HG02852 (cell line): ENCODE measurements at regions not wholly inside any gene's neighbourhood (a gene's known extent, or its start where the extent isn't known, plus 50 kb on each side); places are given as distances from the start of the nearest gene placed in this dataset.
"Not testable (repeated sequence)": the region's sequence is repeated elsewhere in the genome, so short reads cannot be mapped to it uniquely, and the experiment has no call there.

Experiments used
- ATAC-seq: cut with Tn5 transposase; IDR thresholded peaks from one replicate; pipeline ENCODE4 v1.9.1; 2021; ENCODE audit warnings: mild to moderate bottlenecking, moderate library complexity; ENCODE audit not compliant: unreplicated experiment

DNA sequence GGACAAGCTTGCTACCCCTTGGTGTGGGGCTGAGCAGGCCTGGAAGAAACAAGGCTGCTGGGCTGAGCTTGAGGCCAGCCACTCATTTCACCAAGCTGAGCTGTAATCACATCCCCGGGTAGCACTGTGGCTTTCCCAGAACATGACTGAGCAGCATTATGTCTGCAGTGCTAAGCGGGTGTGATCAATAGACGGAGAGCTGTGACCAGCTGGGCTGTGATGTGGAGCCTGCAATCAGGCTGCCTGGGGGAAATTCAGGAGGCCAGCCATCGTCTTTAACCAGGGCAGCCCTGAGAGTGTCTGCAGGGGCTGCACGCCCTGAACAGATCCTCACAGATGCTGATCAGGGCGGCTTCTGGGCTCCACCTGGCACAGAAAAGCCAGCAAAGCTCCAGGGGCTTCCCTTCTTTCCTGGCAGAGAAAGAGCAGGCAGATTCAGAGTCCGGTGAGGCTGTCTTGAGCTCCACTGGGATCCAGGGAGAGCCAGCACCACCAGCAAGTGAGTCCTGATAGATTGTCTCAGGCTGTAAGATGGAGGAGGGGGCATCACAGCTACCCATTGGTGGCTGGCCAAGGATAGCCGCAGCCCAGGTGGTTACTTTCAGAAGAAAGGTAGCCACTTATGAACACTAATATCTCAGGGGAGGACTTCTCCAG, 165.9 kb downstream of the NRN1 start:
- ATAC-seq, result no peak

DNA sequence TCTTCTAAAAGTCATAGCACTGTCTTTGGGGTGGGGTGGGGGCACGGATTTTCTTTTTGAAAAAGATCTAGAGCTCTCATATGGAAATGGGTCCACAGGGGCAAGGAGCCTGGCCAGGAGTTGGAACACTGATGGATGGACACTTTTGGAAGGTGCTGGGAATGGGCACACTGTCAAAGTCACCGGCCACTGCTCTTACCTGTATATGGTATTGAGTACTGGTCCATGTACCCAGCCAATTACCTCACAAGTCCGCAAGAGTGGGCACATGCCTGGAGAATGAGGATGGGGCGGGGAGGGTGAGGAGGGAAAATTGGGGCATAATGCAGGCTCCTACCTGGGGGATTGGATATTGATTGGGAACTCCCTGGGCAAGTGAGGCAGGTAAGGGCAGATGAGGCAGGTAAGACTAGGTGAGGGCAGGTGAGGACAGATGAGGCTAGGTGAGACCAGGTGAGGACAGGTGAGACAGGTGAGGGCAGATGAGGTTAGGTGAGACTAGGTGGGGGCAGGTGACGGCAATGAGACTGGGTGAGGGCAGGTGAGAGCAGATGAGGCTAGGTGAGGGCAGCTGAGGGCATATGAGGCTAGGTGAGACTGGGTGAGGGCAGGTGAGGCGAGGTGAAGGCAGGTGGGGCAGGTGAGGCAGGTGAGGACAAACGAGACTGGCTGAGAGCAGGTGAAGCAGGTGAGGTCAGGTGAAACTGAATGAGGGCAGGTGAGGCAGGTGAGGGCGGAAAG, 167.9 kb downstream of the NRN1 start:
- ATAC-seq, result no peak

DNA sequence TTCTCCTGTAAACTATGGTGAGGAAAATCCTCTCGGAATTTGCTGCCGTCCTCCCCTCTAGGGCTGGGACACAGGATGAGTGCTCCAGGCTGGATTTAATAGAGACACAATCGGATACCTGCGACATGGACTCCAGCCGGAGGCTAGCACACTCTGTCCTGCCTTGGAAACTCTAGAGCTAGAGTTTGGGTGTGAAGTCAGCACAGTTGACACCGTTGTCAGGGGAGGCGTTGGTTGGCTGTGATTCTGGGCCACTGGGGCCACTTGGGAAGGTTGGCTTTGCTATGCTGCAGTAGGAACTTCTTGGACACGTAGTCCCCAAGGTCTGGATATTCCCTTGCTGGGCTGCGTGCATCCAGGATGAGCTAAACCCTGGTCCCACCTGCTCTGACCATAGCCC, 169.4 kb downstream of the NRN1 start:
- ATAC-seq, result no peak

- ATAC-seq, result not testable (repeated sequence)
These were observed 170.1 kb downstream of the NRN1 start for GRCh38 chr6:5836597-5836996.

DNA sequence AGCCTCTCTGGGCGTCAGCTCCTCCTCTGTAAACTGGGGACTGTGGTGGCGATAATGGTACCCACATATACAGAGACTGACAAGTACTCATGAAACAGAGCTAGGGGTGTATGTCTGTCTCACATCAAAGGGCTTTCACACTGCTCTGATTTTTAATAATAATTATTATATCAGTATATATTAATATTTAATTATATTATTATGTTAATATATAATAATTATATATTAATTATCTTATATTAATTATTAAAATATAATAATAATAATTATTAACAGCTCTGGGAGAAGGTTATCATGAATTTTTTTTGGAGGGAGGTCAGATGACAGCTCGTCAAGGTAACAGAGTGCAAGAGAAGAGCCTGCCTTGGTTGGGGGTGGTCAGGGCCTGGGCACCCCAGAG, 173.6 kb downstream of the NRN1 start:
- no peak for ATAC-seq

DNA sequence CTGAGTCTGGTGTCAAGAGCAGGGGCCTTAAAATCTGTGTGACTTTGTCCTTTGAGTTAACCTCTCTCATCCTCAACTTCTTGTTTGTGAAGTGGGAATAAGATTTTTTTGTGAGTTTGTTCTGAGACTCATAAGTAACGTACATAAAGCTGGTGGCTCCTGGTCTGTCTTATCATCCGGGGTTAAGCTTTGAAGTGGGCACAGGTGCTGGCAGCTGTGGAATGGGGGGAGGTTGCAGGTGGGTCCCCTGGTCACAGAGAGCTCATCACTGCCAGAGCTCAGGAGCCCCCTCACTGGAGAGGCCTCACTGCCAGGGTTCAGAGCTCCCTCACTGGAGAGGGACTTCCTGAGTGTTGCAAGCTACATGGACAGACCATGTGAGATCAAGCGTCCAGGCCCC, 174.1 kb downstream of the NRN1 start:
- no peak for ATAC-seq

DNA sequence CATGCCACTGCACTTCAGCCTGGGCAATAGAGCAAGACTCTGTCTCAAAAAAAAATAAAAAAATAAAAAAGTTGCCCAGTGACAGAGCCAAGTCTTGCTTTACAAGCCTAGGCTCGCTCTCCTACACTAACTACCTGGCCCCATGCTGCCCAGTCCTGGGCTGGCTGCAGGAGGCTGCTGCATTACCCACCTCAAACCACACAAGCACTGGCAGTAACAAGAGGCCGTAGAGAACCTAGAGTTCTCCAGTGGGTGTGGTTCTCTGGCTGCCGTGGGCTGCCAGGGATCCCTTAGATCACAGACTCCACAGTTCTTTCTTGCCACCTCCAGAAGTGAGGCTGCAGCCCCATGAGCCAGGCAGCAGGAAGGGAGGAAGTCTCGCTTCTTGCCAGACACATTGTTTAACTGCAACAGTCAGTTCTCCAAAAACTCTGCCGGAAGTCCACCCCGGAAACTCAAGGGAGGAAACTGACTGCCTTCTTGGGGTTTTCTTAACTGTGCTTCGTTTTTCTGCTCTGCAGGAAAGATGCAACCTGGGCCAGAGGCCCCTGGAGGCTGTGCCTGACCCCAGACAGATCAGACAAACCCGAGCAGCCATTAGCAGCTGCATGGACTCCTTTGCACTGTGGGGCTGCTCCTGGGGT, 175.4 kb downstream of the NRN1 start:
- ATAC-seq, result peak; percentile 47

DNA sequence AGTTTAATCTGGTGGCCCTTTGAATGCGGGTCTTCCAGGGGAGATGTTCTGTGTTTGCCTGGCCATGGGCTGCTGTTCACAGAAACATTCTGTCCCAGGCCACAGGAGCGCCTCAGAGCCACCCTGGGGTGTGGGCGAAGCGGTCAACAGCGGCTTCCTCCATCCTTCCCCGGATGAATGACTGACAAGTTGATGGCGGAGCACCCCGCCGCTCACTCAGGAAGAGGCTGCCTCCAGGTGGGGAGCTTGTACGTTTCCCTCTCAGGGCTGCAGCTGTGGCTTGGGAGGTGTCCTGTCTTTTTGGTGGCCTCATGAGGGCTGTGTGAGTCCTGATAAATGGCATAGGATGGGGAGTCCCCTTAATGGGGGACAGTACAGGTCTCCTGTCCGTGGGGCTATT, 178.4 kb downstream of the NRN1 start:
- no peak for ATAC-seq

- no peak for ATAC-seq
These were observed 179.4 kb downstream of the NRN1 start for GRCh38 chr6:5827056-5827904.

DNA sequence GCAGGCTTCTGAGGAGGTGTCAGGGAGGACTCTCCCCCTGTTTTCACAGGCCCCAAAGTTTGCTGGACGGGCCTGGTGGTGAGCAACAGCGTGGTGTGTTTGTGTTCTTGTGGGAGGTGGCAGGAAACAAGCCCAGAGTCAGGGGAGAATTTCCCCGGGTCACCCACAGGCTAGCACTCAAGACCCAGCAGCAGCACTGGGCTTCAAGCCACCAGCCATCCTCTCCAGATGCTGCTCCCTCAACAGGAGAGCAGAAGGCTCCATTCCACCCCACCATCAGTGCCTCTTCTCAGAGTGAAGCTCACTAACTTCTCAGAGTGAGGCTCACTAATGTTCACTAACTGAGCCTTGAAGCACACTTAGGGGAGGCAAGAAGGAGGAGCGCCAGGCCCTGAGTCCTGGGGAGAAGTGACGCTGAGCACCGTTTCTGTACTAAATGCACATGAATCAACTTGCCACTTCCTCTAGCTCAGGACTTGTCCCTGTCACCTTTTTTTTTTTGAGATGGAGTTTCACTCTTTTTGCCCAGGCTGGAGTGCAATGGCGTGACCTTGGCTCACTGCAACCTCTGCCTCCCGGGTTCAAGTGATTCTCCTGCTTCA, 182.2 kb downstream of the NRN1 start:
- not testable (repeated sequence) for ATAC-seq
